OCI-LY7 (cell line): ENCODE measurements at regions not wholly inside any gene's neighbourhood (a gene's known extent, or its start where the extent isn't known, plus 50 kb on each side); places are given as distances from the start of the nearest gene placed in this dataset.

Experiments used
- BruUV-seq: library from RNA; stranded (reverse); fragments of 400-500 nt; replicated peaks from 2 replicates; lab custom pipeline; 2021; lab: Mats Ljungman, UMichigan
- CTCF ChIA-PET: fragments of 300-600 bp; sonication (Branson Sonifier 250); formaldehyde crosslinking; loops from one replicate; lab custom pipeline; 2022; ENCODE audit warnings: antibody characterized with exemption; ENCODE audit not compliant: unreplicated experiment; lab: Charles Lee
- POLR2A ChIA-PET: fragments of 300-600 bp; sonication (Branson Sonifier 250); formaldehyde crosslinking; loops from one replicate; lab custom pipeline; 2022; ENCODE audit warnings: antibody characterized with exemption; lab: Charles Lee
- DNase-seq: peaks from one replicate; pipeline ENCODE4 v3.0.0-alpha.2; 2015; ENCODE audit warnings: low spot score
- H2AFZ ChIP-seq: fragments of 200-600 bp; sonication (generic), shearing (Covaris generic); 2 replicates; pipeline ENCODE4 v1.6.1; 2014; ENCODE audit warnings: mild to moderate bottlenecking, antibody characterized with exemption, low read length, moderate library complexity
- H3K27ac ChIP-seq: fragments of 200-600 bp; sonication (generic); 2 replicates; pipeline ENCODE4 v1.5.1; 2014; ENCODE audit warnings: mixed run types, low read depth, mild to moderate bottlenecking, moderate library complexity, low read length, inconsistent platforms; ENCODE audit not compliant: poor library complexity, severe bottlenecking
- H3K36me3 ChIP-seq: fragments of 200-600 bp; sonication (generic); 2 replicates; pipeline ENCODE4 v1.6.1; 2014; ENCODE audit warnings: mild to moderate bottlenecking, antibody characterized with exemption, low read length, moderate library complexity, mixed read lengths; ENCODE audit not compliant: insufficient read depth
- H3K4me1 ChIP-seq: fragments of 200-600 bp; sonication (generic); 2 replicates; pipeline ENCODE4 v1.5.1; 2014; ENCODE audit warnings: mild to moderate bottlenecking, low read length; ENCODE audit not compliant: insufficient read depth, poor library complexity, severe bottlenecking
- H3K4me2 ChIP-seq: fragments of 200-600 bp; sonication (generic); 2 replicates; pipeline ENCODE4 v1.6.1; 2014; ENCODE audit warnings: mild to moderate bottlenecking, low read length
- H3K4me3 ChIP-seq: fragments of 200-600 bp; sonication (generic); 2 replicates; pipeline ENCODE4 v1.5.1; 2014; ENCODE audit warnings: mild to moderate bottlenecking, low read depth, low read length; ENCODE audit not compliant: poor library complexity, severe bottlenecking
- H3K79me2 ChIP-seq: fragments of 200-600 bp; sonication (generic); 2 replicates; pipeline ENCODE4 v1.6.1; 2016; ENCODE audit warnings: low read depth, mild to moderate bottlenecking, low read length, moderate library complexity, mixed read lengths; ENCODE audit not compliant: insufficient read depth
- H3K9me2 ChIP-seq: fragments of 200-600 bp; sonication (generic); 2 replicates; pipeline ENCODE4 v1.6.1; 2016; ENCODE audit warnings: mild to moderate bottlenecking, low read length, mixed read lengths; ENCODE audit not compliant: insufficient read depth
- H3K9me3 ChIP-seq: fragments of 200-600 bp; sonication (generic); 2 replicates; pipeline ENCODE4 v1.6.1; 2014; ENCODE audit warnings: mild to moderate bottlenecking, mixed run types, low read length, mixed read lengths
- H4K20me1 ChIP-seq: fragments of 200-600 bp; sonication (generic); 2 replicates; pipeline ENCODE4 v1.6.1; 2014; ENCODE audit warnings: mild to moderate bottlenecking, antibody characterized with exemption, low read length, moderate library complexity, mixed read lengths; ENCODE audit not compliant: insufficient read depth
- CTCF ChIP-seq: fragments of 200-600 bp; sonication (generic); conservative IDR thresholded peaks from 2 replicates; pipeline ENCODE4 v1.5.1; 2014; ENCODE audit warnings: mild to moderate bottlenecking, antibody characterized with exemption, low read length, moderate library complexity, mixed read lengths
- EZH2phosphoT487 ChIP-seq: fragments of 200-600 bp; sonication (generic); IDR thresholded peaks from 2 replicates; pipeline ENCODE4 v1.6.1; 2018; ENCODE audit warnings: low read depth, borderline replicate concordance, mild to moderate bottlenecking, mixed run types, antibody characterized with exemption, low read length, moderate library complexity, mixed read lengths
- intact Hi-C: fragments of 100-400 bp; cut with micrococcal nuclease; formaldehyde crosslinking; loops from one replicate; pipeline ENCODE4 v1.10.0; 2022; ENCODE audit not compliant: unreplicated experiment

GRCh38 chr4:24644983-24645764 is 60.8 kb upstream of the DHX15 start:
- CTCF ChIA-PET: no interaction called here
- no peaks in the 10 kb centered on the region for H3K4me1 ChIP-seq
- H3K36me3 ChIP-seq: no peaks in the 10 kb centered on the region
- DNase-seq: no peak
- H3K27ac ChIP-seq: no peak overlapping the region
- H3K4me3 ChIP-seq: no peak overlapping the region
- H3K9me2 ChIP-seq: no peaks in the 10 kb centered on the region
- intact Hi-C loops: no loop called here
- H4K20me1 ChIP-seq: no peaks in the 10 kb centered on the region
- POLR2A ChIA-PET: no interaction called here
- no TSS peak for BruUV-seq
- H3K79me2 ChIP-seq: no peaks in the 10 kb centered on the region
- no peak overlapping the region for H3K4me2 ChIP-seq
- no peaks in the 10 kb centered on the region for H3K9me3 ChIP-seq
- no peak for TF ChIP-seq EZH2phosphoT487
- TF ChIP-seq CTCF: no peak
- H2AFZ ChIP-seq: no peak overlapping the region

GRCh38 chr4:24645765-24646550 is 61.6 kb upstream of the DHX15 start:
- DNase-seq: no peak
- no peaks in the 10 kb centered on the region for H3K9me2 ChIP-seq
- no peaks in the 10 kb centered on the region for H3K36me3 ChIP-seq
- BruUV-seq: no TSS peak
- POLR2A ChIA-PET: no interaction called here
- no peak for TF ChIP-seq EZH2phosphoT487
- TF ChIP-seq CTCF: no peak
- no peak overlapping the region for H3K4me3 ChIP-seq
- no peak overlapping the region for H2AFZ ChIP-seq
- no peak overlapping the region for H3K4me2 ChIP-seq
- no peak overlapping the region for H3K27ac ChIP-seq
- H3K79me2 ChIP-seq: no peaks in the 10 kb centered on the region
- no peaks in the 10 kb centered on the region for H3K9me3 ChIP-seq
- H4K20me1 ChIP-seq: no peaks in the 10 kb centered on the region
- no peaks in the 10 kb centered on the region for H3K4me1 ChIP-seq
- intact Hi-C loops: no loop called here
- CTCF ChIA-PET: no interaction called here
